HepG2 (cell line): ENCODE measurements at regions not wholly inside any gene's neighbourhood (a gene's known extent, or its start where the extent isn't known, plus 50 kb on each side); places are given as distances from the start of the nearest gene placed in this dataset.

Experiments
- ATAC-seq: fragments of 200-7000 bp; cut with Tn5 transposase; 3 replicates; pipeline ENCODE4 v1.9.1; 2020; ENCODE audit warnings: mild to moderate bottlenecking, moderate library complexity
- BruUV-seq: library from RNA; stranded (reverse); fragments of 400-500 nt; replicated peaks from 2 replicates; lab custom pipeline; 2021; lab: Mats Ljungman, UMichigan
- CTCF ChIA-PET: fragments of 300-600 bp; formaldehyde crosslinking; extraction: SDS; loops from one replicate; lab custom pipeline; 2021; ENCODE audit warnings: low total read pairs, inconsistent platforms, low intra/inter-chr PET ratio; lab: Yijun Ruan, JAX
- POLR2A ChIA-PET: fragments of 350-600 bp; sonication (Branson Sonifier 250); formaldehyde crosslinking; loops from one replicate; lab custom pipeline; 2020; ENCODE audit warnings: antibody characterized with exemption, inconsistent platforms; lab: Yijun Ruan, JAX
- DNase-seq: peaks from one replicate; pipeline ENCODE4 v3.0.0-alpha.2; 2015; ENCODE audit warnings: low spot score
- FAIRE-seq: peaks from 3 replicates; lab custom pipeline; 2011; peaks lifted over from hg19 to GRCh38; lab: Jason Lieb, UNC
- H2AFZ ChIP-seq: one replicate; pipeline ENCODE4 v1.6.1; 2011; ENCODE audit warnings: low read length, inconsistent platforms
- H3K27ac ChIP-seq: fragments of 300-600 bp; 3 replicates; pipeline ENCODE4 v1.8.0; 2011; ENCODE audit warnings: mixed run types, mild to moderate bottlenecking, mixed read lengths, low read length, inconsistent platforms; ENCODE audit not compliant: insufficient read depth; ENCODE audit errors: extremely low read length
- H3K27me3 ChIP-seq, 2 experiments: fragments of 200-600 bp in 1 of 2; 2 replicates in 1 of 2; 3 replicates in 1 of 2; pipeline versions ENCODE4 v1.6.0 to v1.8.0; 2011; ENCODE audit warnings: low read length in 2 of 2, mild to moderate bottlenecking in 2 of 2, moderate library complexity in 2 of 2, inconsistent platforms in 1 of 2; ENCODE audit not compliant: insufficient read depth in 2 of 2, control insufficient read depth in 1 of 2
- H3K36me3 ChIP-seq, 2 experiments: fragments of 200-600 bp in 1 of 2; replicated peaks in 1 of 2; 2 replicates in 1 of 2; 3 replicates in 1 of 2; pipeline versions ENCODE4 v1.5.1 to v1.8.0; 2011; ENCODE audit warnings: low read length in 2 of 2, inconsistent platforms in 1 of 2; ENCODE audit not compliant: insufficient read depth in 2 of 2, control insufficient read depth in 1 of 2
- H3K4me1 ChIP-seq: 2 replicates; pipeline ENCODE4 v1.5.1; 2012; ENCODE audit warnings: low read length, inconsistent platforms; ENCODE audit not compliant: insufficient read depth
- H3K4me2 ChIP-seq: 2 replicates; pipeline ENCODE4 v1.6.0; 2011; ENCODE audit warnings: low read depth, low read length, inconsistent platforms
- H3K4me3 ChIP-seq, 3 experiments: fragments of 200-600 bp in 1 of 3; sonication (generic), shearing (Covaris generic) in 1 of 3; replicated peaks in 1 of 3; 2 replicates each; pipeline ENCODE4 v1.5.1; 2011 to 2016; ENCODE audit warnings: low read length in 3 of 3, inconsistent platforms in 2 of 3, low read depth in 2 of 3, mild to moderate bottlenecking in 2 of 3, control low read depth in 1 of 3, mixed read lengths in 1 of 3; ENCODE audit not compliant: insufficient read depth in 1 of 3
- H3K79me2 ChIP-seq: one replicate; pipeline ENCODE4 v1.6.1; 2011; ENCODE audit warnings: low read length, inconsistent platforms; ENCODE audit not compliant: insufficient read depth
- H3K9ac ChIP-seq: 2 replicates; pipeline ENCODE4 v1.6.0; 2011; ENCODE audit warnings: mild to moderate bottlenecking, low read depth, low read length, inconsistent platforms; ENCODE audit not compliant: insufficient read depth
- H3K9me3 ChIP-seq: 2 replicates; pipeline ENCODE4 v1.5.1; 2012; ENCODE audit warnings: mild to moderate bottlenecking, low read length
- H4K20me1 ChIP-seq: 2 replicates; pipeline ENCODE4 v1.6.0; 2011; ENCODE audit warnings: inconsistent platforms, mild to moderate bottlenecking, low read length, moderate library complexity; ENCODE audit not compliant: insufficient read depth
- CENPX ChIP-seq: sonication (generic); formaldehyde crosslinking; IDR thresholded peaks from 2 replicates; pipeline ENCODE4 v1.9.0; 2021; ENCODE audit warnings: mild to moderate bottlenecking, missing genetic modification reagents, moderate library complexity
- SIX4 ChIP-seq: sonication (generic); formaldehyde crosslinking; IDR thresholded peaks from 2 replicates; pipeline ENCODE4 v1.4.0; 2020; ENCODE audit warnings: missing genetic modification reagents
- ZBTB1 ChIP-seq: sonication (generic); formaldehyde crosslinking; IDR thresholded peaks from 2 replicates; pipeline ENCODE4 v1.4.0; 2020; ENCODE audit warnings: missing genetic modification reagents, borderline replicate concordance
- ZNF414 ChIP-seq: sonication (generic); formaldehyde crosslinking; IDR thresholded peaks from 2 replicates; pipeline ENCODE4 v1.5.0; 2020; ENCODE audit warnings: missing genetic modification reagents
- ZNF503 ChIP-seq: sonication (generic); formaldehyde crosslinking; IDR thresholded peaks from 2 replicates; pipeline ENCODE4 v1.4.0; 2020; ENCODE audit warnings: missing genetic modification reagents
- ZNF546 ChIP-seq: sonication (generic); formaldehyde crosslinking; conservative IDR thresholded peaks from 2 replicates; pipeline ENCODE4 v1.8.1; 2023; ENCODE audit warnings: mild to moderate bottlenecking, missing genetic modification reagents
- ZNF597 ChIP-seq: sonication (generic); formaldehyde crosslinking; IDR thresholded peaks from 2 replicates; pipeline ENCODE4 v1.5.0; 2020; ENCODE audit warnings: missing genetic modification reagents
- ZNF775 ChIP-seq: sonication (generic); formaldehyde crosslinking; IDR thresholded peaks from 2 replicates; pipeline ENCODE4 v1.4.0; 2020; ENCODE audit warnings: missing genetic modification reagents, mild to moderate bottlenecking, moderate library complexity, borderline replicate concordance
- WGBS: methylation state at CpG from one replicate; pipeline ENCODE4 v1.1.6; 2017; ENCODE audit warnings: low lambda C conversion rate; 5-methylcytosine and 5-hydroxymethylcytosine counted together
- in situ Hi-C: cut with HindIII; loops from 2 replicates; pipeline ENCODE4 v1.10.0; 2017; ENCODE audit warnings: low pct_unique_long_range_greater_than_20kb; ENCODE audit not compliant: extremely low pct_ligation_motif_present
- intact Hi-C: fragments of 100-400 bp; cut with micrococcal nuclease; formaldehyde crosslinking; loops from one replicate; pipeline ENCODE4 v1.10.0; 2022; ENCODE audit not compliant: unreplicated experiment

- no peak overlapping the region for H3K4me3 ChIP-seq
- 72% methylated on average over 11 of the region's 11 CpGs for WGBS
- no peak for DNase-seq
- H3K9me3 ChIP-seq, result no peaks in the 10 kb centered on the region
- no peak overlapping the region for H3K9ac ChIP-seq
- H3K36me3 ChIP-seq, result peaks cover 0 to 3% of the 10 kb centered on the region in 2 experiments; a peak in 2 of 5 replicates
- in situ Hi-C loops (no loop called here), intact Hi-C loops (no loop called here)
- no peak overlapping the region for H2AFZ ChIP-seq
- ATAC-seq, result no peak; the same call in 2 of the 3 replicates
- no peak for FAIRE-seq
- no TSS peak for BruUV-seq
- no peaks in the 10 kb centered on the region for H3K27me3 ChIP-seq
- H3K79me2 ChIP-seq, result no peaks in the 10 kb centered on the region
- no peaks in the 10 kb centered on the region for H3K4me1 ChIP-seq
- no peak overlapping the region for H3K27ac ChIP-seq
- POLR2A ChIA-PET, result no interaction called here
- TF ChIP-seq ZNF597 (CRISPR knock-in tag) (no peak), ZNF775 (CRISPR knock-in tag) (no peak), SIX4 (no peak), ZBTB1 (no peak), CENPX (CRISPR knock-in tag) (no peak), ZNF503 (CRISPR knock-in tag) (no peak), ZNF546 (CRISPR knock-in tag) (no peak), ZNF414 (CRISPR knock-in tag) (no peak)
- TF ChIP-seq, all 625 proteins: peak for 0
- Histone ChIP-seq H3K4me2 (no peak overlapping the region), H4K20me1 (no peaks in the 10 kb centered on the region)
- CTCF ChIA-PET, result no interaction called here
Measured at GRCh38 chr3:72370947-72371346, 477.3 kb downstream of the SHQ1 start.
